NOMO-1 treated with dmso at 0.1 percent for 144 hours (cell line): ENCODE measurements at regions not wholly inside any gene's neighbourhood (a gene's known extent, or its start where the extent isn't known, plus 50 kb on each side); places are given as distances from the start of the nearest gene placed in this dataset.
"Not testable (repeated sequence)": the region's sequence is repeated elsewhere in the genome, so short reads cannot be mapped to it uniquely, and the experiment has no call there.

Experiments used
- DNase-seq: peaks from one replicate; lab custom pipeline; 2025; ENCODE audit not compliant: unreplicated experiment; lab: John Stamatoyannopoulos, UW

DNA sequence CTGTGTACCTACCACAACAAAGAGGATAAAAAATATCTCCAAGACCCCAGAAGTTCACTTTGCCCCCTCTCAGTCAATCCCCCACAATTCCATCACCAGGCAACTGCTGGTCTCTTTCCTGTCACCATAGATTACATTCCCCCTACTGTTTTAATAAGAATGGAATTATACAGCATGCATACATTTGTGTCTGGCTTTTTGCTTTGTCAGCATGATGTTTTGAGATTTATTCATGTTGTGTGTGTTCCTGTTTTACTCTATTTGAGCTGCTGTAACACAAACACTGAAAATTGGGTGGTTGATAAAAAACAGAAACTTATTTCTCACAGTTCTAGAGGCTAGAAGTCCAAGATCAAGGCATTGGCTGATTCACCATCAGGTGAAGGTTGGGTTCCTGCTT, 214.5 kb upstream of the IGFBP3 start:
- DNase-seq = no peak

- no peak for DNase-seq
Measured at GRCh38 chr7:46134795-46135194, 213.7 kb upstream of the IGFBP3 start.

DNA sequence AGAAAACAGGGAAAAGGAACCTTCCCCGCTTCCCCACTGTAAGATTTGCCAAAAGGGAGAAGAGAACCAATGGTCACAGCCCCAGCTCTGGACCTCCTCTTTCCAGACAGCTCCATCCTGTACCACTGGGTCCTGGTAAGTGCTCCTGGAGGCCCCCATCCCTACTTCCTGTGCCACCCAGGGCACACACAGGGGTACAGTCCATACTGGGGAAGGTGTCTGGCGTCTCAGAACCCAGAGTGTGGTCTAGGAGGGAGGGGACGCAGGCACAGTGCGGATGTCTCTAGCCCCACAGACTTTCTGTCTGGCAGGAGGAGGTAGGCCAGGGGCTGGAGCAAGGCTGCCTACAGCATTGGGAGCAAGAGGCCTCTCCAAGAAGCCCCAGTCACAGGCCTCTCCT, 213.3 kb upstream of the IGFBP3 start:
- no peak for DNase-seq

DNA sequence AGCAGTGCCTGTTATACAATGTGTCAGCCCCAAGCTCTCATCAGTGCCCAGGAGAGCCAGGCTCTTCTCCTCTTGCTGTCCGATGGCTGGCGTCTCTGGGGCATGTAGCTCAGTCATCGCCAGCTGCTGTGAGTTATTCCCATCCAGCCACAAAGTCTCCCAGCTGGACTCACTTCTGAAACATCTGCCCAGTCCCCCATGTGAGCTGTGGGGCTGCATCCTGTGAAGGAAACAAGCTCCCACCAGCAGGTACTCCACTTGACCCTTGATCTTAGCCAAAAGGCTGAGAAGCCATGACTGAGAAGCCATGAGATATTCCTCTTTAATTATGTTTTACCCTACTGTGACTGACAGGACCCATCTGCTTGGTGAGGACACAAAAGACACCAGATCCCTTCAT, 212.7 kb upstream of the IGFBP3 start:
- no peak for DNase-seq

GRCh38 chr7:46133072-46133471, 212.0 kb upstream of the IGFBP3 start:
- DNase-seq = no peak

DNA sequence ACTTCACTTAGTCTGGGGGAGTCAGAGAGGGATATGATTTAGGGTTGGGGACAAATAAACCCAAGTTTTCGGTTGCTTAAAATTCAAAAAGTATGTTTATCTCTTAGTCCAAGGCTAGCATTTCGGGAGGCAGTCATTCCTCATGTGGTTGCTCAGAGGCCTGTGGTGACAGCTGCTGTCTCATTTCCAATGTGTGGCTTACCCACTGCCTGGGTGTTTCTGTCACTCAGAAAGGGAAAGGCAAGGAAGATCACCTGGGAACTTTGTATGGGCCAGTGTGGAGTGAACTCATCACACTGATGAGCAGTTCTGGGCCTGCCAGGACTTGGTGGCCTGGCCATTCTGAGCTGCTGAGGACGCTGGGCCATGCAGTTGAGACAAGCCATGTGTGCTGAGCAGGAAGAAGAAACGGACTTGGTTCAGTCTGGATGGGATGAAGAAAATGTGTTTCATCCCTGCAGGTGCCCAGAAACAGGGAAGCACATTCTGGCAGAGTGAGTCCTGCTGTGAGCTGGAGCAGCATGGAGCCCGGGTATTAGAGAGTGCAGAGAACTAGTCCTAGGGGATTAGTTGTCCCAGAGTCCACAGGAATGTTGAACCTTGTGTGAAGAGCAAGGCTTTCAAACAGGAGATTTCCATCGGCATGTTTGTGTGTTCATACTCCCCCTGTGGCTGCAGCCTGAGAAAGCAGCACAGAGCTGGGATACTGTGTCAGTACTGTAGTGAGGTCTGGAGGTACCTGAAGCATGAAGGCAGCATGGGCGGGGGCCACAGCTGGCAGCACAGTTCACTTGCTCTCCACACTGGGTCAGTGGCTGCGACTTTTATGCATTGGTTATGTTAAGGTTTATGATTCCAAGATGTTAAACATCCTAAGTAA, 211.1 kb upstream of the IGFBP3 start:
- no peak for DNase-seq

DNA sequence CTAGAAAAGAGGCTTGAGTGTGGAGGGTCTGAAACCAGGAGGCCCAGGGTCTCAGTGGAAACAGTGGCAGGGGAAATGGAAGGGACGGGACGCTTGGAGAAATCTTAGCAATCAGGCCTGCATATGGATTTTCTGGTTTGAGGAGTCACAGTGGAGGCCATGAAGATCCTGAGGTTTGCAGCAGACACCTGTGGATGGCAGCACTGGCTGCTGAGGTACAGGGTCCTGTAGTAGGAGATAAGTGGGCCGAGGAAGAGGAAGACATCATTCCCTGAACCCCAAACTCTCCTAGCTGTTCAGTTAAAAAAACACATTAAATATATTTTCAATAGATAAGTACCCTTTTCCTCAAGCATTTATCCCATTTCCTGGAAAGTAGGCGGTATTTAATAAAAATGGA, 208.8 kb upstream of the IGFBP3 start:
- DNase-seq = no peak

- no peak for DNase-seq
Measured at GRCh38 chr7:46127814-46128213, 206.7 kb upstream of the IGFBP3 start.

GRCh38 chr7:46126675-46127300, 205.7 kb upstream of the IGFBP3 start:
- no peak for DNase-seq

GRCh38 chr7:46123756-46124343, 202.8 kb upstream of the IGFBP3 start:
- no peak for DNase-seq

DNA sequence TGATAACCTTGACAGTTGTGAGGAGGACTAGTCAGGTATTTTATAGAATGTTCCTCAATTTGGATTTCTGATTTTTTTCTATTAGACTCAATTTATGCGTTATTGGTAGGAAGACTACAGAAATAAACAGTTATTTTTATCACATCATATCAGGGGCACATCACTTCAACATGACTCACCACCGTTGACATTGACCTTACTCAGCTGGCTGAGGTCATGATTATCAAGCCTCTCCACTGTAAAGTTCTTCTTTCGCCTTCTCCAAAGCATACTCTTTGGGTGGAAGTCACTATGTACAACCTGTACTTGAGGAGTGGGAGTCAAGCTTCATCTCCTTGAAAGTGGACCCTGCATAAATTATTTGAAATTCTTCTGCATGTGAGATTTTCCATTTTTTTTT, 194.3 kb upstream of the IGFBP3 start:
- DNase-seq = no peak

- DNase-seq = no peak
Measured at GRCh38 chr7:46109437-46109836, 188.4 kb upstream of the IGFBP3 start.

GRCh38 chr7:46108272-46108671, 187.2 kb upstream of the IGFBP3 start:
- no peak for DNase-seq

DNA sequence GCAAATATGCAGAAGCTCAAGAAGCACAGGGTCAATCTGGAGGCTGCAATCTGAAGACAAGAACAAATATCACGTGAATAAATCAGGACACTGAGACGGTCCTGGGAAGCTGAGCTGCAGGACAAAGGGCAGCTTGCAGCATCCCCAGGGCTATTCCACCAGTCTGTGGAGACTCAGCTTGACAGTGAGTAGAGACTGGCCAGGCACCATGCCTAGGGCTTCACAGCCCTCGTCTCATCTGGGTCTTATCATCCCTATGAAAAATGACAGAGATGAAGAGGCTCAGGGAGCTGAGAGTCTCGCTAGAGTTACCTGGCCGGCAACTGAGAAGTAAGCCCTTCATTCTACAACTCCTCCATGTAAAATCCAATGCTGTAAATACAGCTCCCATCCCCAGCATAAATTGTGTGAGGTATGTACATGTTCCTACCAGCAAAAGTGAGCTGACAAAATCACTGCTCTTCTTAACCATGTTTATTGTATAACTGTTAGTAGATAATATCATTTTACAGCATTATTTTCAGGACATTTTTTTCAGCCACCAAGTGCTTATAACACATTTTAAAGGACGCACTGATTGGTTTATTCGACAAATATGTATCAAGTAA, 186.6 kb upstream of the IGFBP3 start:
- DNase-seq = no peak

DNA sequence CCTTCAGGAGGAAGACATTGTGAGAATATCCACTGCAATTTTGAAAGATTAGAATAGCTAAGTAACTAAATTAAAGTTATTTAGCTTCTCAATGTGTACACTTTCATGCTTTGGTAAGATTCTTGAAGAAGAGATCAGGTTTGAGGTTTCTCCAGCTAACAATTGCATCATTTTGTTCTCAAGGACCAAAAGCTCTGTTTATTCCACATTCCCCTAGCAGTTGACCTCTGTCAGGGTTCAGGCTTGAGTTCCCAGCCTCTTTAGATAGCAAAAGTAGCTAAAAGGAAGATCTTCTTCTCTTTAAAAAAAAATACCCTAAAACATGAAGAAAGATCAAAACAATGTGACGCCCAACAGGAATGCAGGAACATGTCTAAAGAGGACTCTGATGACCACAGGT, 179.4 kb upstream of the IGFBP3 start:
- DNase-seq = no peak

GRCh38 chr7:46099076-46099475, 178.0 kb upstream of the IGFBP3 start:
- no peak for DNase-seq

DNA sequence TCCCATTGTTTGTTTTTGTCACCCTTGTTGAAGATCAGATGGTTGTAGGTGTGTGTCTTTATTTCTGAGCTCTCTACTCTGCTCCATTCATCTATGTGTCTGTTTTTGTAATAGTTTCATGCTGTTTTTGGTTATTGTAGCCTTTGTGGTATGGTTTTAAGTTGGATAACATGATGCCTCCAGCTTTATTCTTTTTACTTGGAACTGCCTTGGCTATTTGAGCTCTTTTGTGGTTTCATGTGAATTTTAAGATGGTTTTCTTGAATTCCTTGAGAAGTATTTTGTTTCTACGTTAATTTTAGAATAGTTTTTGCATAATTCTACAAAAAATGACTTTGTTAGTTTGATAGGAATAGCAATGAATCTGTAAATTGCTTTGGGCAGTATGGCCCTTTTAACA, 170.0 kb upstream of the IGFBP3 start:
- no peak for DNase-seq

DNA sequence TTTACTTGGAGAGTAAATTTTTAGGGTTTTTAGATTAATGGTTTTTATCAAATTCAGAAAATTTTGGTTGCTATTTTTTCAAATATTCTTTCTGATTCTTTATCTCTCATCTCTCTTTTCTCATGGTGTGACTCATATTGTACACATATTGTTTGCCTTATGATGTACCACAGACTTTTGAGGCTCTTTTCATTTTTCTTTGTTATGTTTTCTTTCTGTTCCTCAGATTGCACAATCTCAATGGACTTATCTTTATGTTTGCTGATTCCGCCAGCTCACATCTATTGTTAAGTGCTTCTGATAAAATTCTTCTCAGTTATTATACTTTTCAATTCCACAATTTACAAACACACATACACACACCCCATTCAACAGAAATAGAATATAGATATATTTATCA, 168.2 kb upstream of the IGFBP3 start:
- no peak for DNase-seq

- not testable (repeated sequence) for DNase-seq
Measured at GRCh38 chr7:46088486-46088885, 167.4 kb upstream of the IGFBP3 start.

GRCh38 chr7:46080595-46081159, 159.6 kb upstream of the IGFBP3 start:
- no peak for DNase-seq

DNA sequence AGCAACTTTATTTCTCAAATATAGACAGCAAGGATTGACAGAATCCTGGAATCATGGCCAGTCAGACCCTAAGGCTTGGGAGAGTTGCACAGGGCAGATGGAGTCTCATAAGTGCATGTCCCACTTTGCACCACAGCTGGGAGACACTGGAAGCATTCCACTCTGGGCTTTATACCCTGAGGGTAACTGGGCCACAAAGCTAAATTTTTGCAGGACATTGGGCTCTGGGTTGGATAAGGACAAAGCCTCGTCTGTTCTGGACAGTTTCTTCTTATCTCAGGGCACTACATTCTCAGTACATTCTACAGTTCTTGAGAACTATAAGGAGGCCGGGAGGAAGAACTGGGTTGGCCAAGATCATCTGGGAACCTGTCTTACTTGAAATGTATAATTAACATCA, 158.3 kb upstream of the IGFBP3 start:
- no peak for DNase-seq

DNA sequence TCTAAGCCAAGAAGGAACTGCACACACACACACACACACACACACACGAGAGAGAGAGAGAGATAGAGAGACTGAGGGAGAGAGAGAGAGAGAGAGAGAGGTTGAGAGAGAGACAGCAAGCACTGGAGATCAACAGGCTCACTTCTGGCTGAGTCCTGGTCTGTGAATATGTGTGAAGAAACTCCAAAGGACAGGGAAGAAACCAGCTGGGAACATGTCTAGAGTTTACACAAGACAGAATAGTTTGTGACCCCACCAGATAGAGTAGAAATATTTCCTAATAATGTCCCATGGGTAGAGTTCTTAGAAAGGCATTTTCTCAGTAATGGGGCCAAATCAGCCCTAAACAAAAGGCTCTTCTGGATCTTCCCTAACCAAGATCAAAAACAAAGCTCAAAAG, 155.5 kb upstream of the IGFBP3 start:
- DNase-seq = no peak
